HG02759 (cell line): ENCODE measurements at regions not wholly inside any gene's neighbourhood (a gene's known extent, or its start where the extent isn't known, plus 50 kb on each side); places are given as distances from the start of the nearest gene placed in this dataset.
"Not testable (repeated sequence)": the region's sequence is repeated elsewhere in the genome, so short reads cannot be mapped to it uniquely, and the experiment has no call there.

Experiments used
- ATAC-seq: cut with Tn5 transposase; IDR thresholded peaks from one replicate; pipeline ENCODE4 v1.9.1; 2021; ENCODE audit warnings: mild to moderate bottlenecking, moderate library complexity; ENCODE audit not compliant: unreplicated experiment

DNA sequence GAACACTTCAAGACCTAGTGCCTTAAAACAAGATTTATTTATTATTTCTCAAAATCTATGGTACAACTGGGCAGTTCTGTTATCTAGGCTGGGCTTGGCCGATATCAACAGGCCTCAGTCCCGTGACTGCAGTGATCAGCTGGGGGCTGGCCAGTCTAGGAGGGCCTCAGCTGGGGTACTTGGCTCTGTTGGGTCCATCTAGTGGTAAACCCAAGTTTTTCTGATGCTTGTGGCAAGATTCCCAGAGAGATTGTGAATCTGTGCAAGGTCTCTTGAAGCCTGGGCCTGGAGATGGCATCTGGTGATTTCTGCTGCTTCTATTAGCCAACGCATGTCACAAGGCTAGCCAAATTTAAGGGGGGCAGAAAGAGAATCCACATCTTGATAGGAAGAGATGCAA is 482.4 kb upstream of the SGO1 start:
- no peak for ATAC-seq

DNA sequence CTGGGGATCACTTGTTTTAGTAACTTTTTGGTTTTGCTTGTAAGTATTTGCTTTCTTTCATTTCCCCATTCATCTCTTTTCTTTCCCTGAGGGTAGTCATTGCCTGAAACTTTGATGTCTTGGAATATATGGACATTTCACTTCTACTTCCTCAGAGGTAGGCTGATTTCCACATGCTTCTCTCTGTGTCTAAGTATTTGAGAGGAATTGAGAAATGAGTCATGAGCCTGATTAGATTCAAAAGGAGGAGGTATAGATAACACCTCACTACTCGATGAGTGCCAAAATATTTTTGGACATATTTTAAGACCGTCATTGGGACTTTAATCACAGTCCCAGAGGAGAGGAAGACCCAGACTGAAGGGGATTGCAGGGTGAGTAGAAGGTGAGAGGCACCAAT is 480.1 kb upstream of the SGO1 start:
- no peak for ATAC-seq

- no peak for ATAC-seq
Observed at GRCh38 chr3:20658491-20658890, 472.5 kb upstream of the SGO1 start.

- ATAC-seq: no peak
Observed at GRCh38 chr3:20657560-20657959, 471.6 kb upstream of the SGO1 start.

- ATAC-seq: no peak
Observed at GRCh38 chr3:20652231-20652986, 466.4 kb upstream of the SGO1 start.

DNA sequence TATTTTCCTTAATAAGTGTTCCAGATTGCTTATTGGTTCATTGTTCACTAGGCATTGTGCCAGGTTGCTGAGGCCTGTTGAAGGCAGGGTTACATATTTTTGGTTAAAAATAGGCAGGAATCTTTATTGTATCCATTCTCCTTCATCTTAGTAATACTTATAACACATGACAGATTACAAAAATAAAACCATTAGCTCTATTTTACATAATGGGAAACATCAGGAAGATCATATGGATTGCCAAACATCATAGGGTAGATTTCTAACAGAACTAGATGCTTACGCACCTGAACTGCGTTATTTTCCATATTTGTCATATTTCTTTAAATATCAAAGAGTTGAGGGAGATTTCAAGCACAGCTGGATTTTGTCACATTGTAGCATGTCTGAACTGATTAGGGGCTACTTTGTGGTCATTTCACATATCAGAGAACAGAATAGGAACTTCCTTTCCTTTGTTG is 462.9 kb upstream of the SGO1 start:
- ATAC-seq: no peak

GRCh38 chr3:20648294-20648693 is 462.3 kb upstream of the SGO1 start:
- ATAC-seq: no peak

- no peak for ATAC-seq
Observed at GRCh38 chr3:20646425-20646824, 460.4 kb upstream of the SGO1 start.

DNA sequence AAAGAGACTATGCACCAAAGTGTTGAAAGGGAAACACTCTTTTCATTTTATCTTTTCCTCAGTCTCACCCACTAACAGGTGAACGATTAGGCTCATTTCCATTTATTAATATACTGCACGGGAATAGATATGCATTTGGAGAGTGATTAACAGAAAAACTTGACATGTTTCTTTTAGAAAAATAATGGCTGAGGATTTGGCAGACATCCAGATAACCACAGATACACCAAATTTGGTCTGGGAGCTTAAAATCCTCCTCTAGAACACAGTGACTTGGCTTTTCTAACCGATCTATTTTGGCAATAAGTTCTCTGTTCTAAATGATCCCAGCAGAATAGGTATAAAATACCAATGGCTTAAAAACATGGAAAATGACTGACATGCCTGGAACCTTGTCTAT is 459.3 kb upstream of the SGO1 start:
- no peak for ATAC-seq

DNA sequence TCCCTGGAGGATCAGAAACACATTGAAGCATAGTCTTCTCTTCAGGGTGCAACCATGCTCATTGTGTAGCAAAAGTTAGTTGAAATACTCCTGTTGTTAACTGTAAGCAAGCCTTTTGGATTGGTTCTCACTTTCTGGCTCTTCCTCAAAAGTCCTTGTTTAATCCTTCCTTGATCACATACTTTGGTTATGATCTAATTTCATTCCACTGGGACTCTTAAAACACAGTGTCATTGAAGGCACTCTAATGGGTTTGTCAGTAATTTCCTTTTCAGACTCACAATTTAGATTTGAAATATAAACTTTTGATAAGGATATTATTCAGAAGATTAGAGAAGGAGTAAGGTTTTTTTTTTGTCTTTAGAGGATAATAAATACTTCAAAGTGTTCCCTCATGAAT is 451.7 kb upstream of the SGO1 start:
- ATAC-seq: no peak

GRCh38 chr3:20622304-20622703 is 436.3 kb upstream of the SGO1 start:
- ATAC-seq: no peak

DNA sequence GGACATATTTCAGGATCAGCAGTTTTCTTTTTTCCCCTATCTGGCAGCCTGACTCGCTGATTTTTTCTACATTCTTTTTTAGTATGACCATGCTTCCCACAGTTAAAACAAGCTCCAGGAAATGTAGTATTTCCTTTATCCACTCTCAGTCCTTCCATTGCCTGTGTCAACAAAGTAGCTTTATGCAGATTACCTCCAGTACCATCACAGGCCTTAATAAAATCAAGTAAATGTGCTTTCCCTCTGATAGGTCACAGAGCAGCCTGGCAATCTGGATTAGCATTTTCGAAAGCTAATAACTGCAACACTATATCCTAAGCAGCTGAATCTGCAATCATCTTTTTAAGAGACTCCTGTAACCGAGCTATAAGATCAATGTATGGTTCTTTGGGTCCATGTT is 432.6 kb upstream of the SGO1 start:
- not testable (repeated sequence) for ATAC-seq

GRCh38 chr3:20618181-20618580 is 432.2 kb upstream of the SGO1 start:
- ATAC-seq: not testable (repeated sequence)

DNA sequence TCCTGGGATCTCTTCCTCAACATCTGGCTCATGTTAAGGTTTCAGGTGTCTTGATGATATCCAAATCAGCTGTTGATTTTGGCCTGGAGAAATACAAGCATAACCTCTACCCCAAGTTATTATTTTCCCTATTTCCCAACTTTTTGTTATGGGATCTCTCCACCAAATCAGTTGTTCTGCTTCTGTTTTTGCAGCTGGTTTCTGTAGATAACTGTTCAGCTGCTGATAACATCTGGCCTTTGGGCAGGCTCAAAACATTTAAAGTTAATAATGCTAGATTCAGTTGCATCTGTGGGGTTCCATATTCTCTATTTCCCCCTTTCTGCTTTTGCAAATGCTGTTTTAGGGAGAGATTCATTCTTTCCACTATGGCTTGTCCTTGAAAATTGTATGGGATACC is 430.0 kb upstream of the SGO1 start:
- not testable (repeated sequence) for ATAC-seq

DNA sequence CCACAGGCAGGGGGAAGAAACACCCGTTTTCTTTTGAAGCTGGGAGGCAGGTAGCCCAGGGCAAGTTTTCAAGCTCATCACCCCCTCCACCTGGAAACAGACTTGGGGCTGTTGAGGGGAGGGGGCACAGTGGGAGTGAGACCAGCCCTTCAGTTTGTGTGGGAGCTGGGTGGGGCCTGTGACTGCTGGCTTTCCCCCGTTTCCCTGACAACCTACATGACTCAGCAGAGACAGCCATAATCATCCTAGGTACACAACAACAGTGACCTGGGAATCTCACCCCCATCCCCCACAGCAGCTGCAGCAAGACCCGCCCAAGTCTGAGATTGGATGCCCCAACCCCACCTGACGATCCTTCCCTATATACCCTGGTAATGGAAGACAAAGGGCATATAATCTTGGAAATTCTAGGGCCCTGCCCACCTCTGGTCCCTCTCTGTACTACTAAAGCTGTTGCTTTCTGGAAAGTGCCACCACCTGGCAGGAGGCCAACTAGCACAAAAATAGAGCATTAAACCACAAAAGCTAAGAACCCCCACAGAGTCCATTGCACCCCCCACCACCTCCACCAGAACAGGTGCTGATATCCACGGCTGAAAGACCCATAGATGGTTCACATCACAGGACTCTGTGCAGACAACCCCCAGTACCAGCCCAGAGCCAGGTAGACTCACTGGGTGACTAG is 422.2 kb upstream of the SGO1 start:
- no peak for ATAC-seq

DNA sequence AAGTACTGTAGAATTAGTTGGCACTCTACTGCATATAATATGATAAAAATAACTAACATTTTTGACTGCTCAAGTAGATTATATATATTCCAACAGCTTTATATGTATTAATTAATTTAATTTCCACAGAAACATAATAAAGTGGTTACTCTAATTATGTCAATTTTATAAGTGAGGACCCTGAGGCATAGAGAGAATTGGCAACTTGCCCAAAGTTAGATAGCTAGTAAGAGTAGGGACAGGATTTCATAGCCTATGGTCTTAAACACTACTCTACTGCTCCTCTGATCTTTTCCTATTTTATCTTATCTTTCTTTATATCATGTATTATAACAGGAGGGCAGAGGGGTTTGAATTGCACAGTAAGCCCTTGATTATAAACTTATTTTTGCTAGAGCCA is 418.7 kb upstream of the SGO1 start:
- ATAC-seq: no peak

DNA sequence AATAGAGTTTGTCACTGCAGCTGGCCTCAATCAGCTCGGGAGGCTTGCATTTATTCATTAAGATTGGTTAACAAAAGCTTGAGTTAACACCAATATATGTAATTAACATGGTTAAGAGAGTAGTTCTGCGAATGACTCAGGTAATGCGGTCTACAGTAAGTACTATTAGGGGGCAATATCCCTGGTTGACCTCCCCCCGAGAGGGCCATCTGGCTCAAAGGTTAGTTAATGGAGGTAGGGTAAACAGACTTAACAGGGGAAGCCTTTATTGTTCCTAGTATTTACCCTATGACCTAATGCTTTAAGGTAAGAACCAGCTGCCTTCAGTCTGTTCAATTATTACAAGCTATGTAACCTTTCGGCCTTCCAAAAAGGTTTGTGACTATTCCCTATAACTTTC is 403.3 kb upstream of the SGO1 start:
- ATAC-seq: no peak

DNA sequence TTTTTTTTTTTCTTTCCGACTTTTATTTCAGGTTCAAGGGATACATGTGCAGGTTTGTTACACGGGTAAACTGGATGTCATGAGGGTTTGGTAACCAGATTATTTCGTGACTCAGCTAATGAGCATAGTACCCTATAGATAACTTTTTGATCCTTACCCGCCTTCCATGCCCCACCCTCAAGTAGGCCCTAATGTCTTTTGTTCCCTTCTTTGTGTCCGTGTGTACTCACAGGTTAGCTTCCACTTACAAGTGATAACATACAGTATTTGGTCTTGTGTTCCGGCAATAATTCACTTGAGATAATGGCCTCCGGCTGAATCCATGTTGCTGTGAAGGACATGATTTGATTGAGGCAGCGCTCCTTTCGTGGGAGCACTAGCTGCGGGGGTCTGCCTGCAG is 402.8 kb upstream of the SGO1 start:
- no peak for ATAC-seq

DNA sequence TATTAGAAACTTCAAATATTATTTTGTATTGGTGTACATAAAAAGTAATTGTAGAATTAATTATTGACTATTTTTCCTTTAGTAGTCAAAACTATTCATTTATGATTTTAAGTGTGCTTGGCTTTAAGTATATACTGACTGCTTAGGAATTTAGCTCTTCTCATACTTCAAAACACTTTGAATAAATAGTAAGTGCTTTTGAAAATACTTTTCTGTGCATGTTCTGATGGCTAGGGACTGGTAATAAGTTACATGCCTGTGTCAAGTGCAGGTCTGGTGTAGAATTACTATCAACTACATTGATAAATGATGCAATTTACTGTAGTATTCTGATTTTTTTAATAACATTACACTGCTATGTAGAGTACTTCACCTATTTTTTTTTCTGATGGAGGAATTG is 397.6 kb upstream of the SGO1 start:
- ATAC-seq: no peak

GRCh38 chr3:20576228-20576627 is 390.2 kb upstream of the SGO1 start:
- ATAC-seq: no peak

DNA sequence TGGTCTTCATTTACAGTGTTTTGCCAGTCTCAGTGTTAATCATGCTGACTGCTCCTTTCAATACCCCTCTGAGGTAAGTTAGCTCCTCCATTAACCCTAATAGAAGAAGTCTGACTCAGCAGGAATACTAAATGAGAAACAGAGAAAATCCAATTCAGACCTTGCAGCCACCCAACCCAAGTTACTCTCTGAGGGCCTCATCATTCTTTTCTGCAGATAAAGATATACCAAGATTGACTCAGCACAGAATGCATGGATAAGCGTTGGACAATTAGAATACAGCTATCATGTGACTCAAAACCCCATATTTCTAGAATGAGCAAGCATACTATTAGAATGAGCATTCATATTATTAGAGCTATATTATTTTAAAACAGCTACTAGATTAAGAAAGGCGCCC is 389.1 kb upstream of the SGO1 start:
- ATAC-seq: no peak

DNA sequence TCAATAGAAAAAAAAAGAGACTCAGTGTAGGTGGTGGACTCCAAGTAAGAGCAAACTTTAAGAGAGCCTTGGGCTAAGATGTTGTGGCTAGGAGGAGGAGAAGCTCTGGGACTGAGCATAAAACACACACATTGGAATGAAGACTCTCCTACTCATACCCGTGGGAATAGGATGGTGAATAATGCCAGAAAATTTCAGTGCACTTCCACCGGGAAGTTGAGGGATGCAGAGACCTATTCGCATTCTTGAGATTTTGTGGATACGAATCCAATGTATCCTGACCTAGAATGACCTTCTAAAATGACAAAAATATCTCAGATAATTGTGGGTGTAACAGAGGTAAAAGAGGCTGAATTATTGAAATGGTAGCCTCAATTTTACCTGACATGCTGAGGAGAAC is 388.7 kb upstream of the SGO1 start:
- no peak for ATAC-seq

- ATAC-seq: no peak
Observed at GRCh38 chr3:20573175-20573574, 387.2 kb upstream of the SGO1 start.
